ENCODE measurements at regions not wholly inside any gene's neighbourhood (a gene's known extent, or its start where the extent isn't known, plus 50 kb on each side); places are given as distances from the start of the nearest gene placed in this dataset.

- no peaks in the 10 kb centered on the region for H3K27me3 ChIP-seq (ENCODE audit: insufficient read depth, low read length)
These were observed 229.2 kb downstream of the PTGER3 start for GRCh38 chr1:70818401-70818800.

More at GRCh38 chr1:70818401-70818800, 229.2 kb downstream of the PTGER3 start:
- DNase-seq, result no peak
- Histone ChIP-seq H3K18ac (ENCODE audit: insufficient read length, low read depth, low read length) (no peak overlapping the region), H3K23me2 (ENCODE audit: insufficient read length, low read depth, low read length, poor library complexity, severe bottlenecking) (no peaks in the 10 kb centered on the region), H2AFZ (ENCODE audit: low read length) (no peak overlapping the region), H2BK20ac (ENCODE audit: low read depth, low read length, poor library complexity, severe bottlenecking) (no peak overlapping the region), H3K79me2 (ENCODE audit: insufficient read depth, low read length) (no peaks in the 10 kb centered on the region), H3K23ac (ENCODE audit: insufficient read length, low read depth, low read length) (no peak overlapping the region), H3K79me1 (ENCODE audit: insufficient read depth, low read depth, low read length, poor library complexity, severe bottlenecking) (no peaks in the 10 kb centered on the region), H3K9ac (ENCODE audit: extremely low read depth, insufficient read length, low read length) (no peak overlapping the region), H3K4me2 (ENCODE audit: insufficient read depth, insufficient read length, low read length) (no peak overlapping the region), H4K91ac (ENCODE audit: insufficient read length, low read depth, low read length) (no peak overlapping the region), H4K20me1 (ENCODE audit: control insufficient read depth, insufficient read depth, insufficient read length) (no peaks in the 10 kb centered on the region), H3K9me3 (ENCODE audit: control insufficient read depth, low read depth, low read length) (no peaks in the 10 kb centered on the region), H3K27ac (ENCODE audit: insufficient read length, low read depth, low read length) (no peak overlapping the region), H3T11ph (ENCODE audit: low read length) (no peak overlapping the region), H4K5ac (ENCODE audit: insufficient read length, low read depth, low read length) (no peak overlapping the region), H2BK12ac (ENCODE audit: insufficient read length, low read depth, low read length) (no peak overlapping the region), H3K4ac (ENCODE audit: low read depth, low read length) (no peak overlapping the region), H2BK5ac (ENCODE audit: insufficient read length, low read length) (no peak overlapping the region), H2BK15ac (ENCODE audit: low read depth, low read length) (no peak overlapping the region), H3K56ac (ENCODE audit: insufficient read length, low read depth, low read length) (no peak overlapping the region), H3K4me1 (ENCODE audit: insufficient read depth, low read length) (no peaks in the 10 kb centered on the region), H4K8ac (replicated peaks; ENCODE audit: insufficient read length, low read depth, low read length) (no peak overlapping the region), H3K14ac (ENCODE audit: insufficient read depth, low read length) (no peak overlapping the region), H2BK120ac (ENCODE audit: low read depth, low read length, poor library complexity, severe bottlenecking) (no peak overlapping the region), H2AK5ac (ENCODE audit: insufficient read length, low read length) (no peak overlapping the region)
- Mint-ChIP-seq H3K27ac (no peak overlapping the region), H3K9me3 (no peaks in the 10 kb centered on the region), H3K4me3 (no peak overlapping the region), H3K36me3 (ENCODE audit: insufficient read depth in 1 of 3, low read depth in 3 of 3) (no peaks in the 10 kb centered on the region; a peak in 1 of 7 replicates), H3K27me3 (ENCODE audit: low read depth) (peaks cover 2% of the 10 kb centered on the region; the same call in 1 of the 2 replicates), H3K4me1 (no peaks in the 10 kb centered on the region)
- no CpG with 5 or more reads among the region's 2 CpGs for WGBS (ENCODE audit: extremely low coverage, insufficient read length, low lambda C conversion rate)
- TF ChIP-seq CTCF (conservative IDR thresholded peaks at IDR 0.05), result no peak

Data from H9 (cell line).